Left ventricle myocardium inferior (tissue), 1 donor: ENCODE measurements at regions not wholly inside any gene's neighbourhood (a gene's known extent, or its start where the extent isn't known, plus 50 kb on each side); places are given as distances from the start of the nearest gene placed in this dataset.

Experiments used
- DNase-seq: peaks from one replicate; pipeline ENCODE4 v3.0.0-alpha.2; 2020
- H3K27ac ChIP-seq: fragments of 200-600 bp; replicated peaks from 2 replicates; pipeline ENCODE4 v1.8.0; 2021
- H3K27me3 ChIP-seq: fragments of 200-600 bp; 2 replicates; pipeline ENCODE4 v1.8.0; 2021; ENCODE audit warnings: low read depth
- H3K36me3 ChIP-seq: fragments of 200-600 bp; 2 replicates; pipeline ENCODE4 v1.8.0; 2021
- H3K4me1 ChIP-seq: fragments of 200-600 bp; 2 replicates; pipeline ENCODE4 v1.8.0; 2021
- H3K4me3 ChIP-seq: fragments of 200-600 bp; 2 replicates; pipeline ENCODE4 v1.8.0; 2021; ENCODE audit warnings: mild to moderate bottlenecking, moderate library complexity
- H3K9me3 ChIP-seq: fragments of 200-600 bp; replicated peaks from 2 replicates; pipeline ENCODE4 v1.8.0; 2021
- CTCF ChIP-seq: fragments of 200-600 bp; IDR thresholded peaks from 2 replicates; pipeline ENCODE4 v1.8.0; 2021; ENCODE audit warnings: antibody characterized with exemption, mild to moderate bottlenecking, borderline replicate concordance
- intact Hi-C: fragments of 100-400 bp; cut with micrococcal nuclease; formaldehyde crosslinking; loops from one replicate; pipeline ENCODE4 v1.11.0; 2022
- donor health status: DM: no; HTN: yes; CAD: no; lungs with severe emphysema.

- intact Hi-C loops, result no loop called here
- Histone ChIP-seq H3K4me1 (no peaks in the 10 kb centered on the region), H3K27ac (no peak overlapping the region), H3K36me3 (no peaks in the 10 kb centered on the region), H3K9me3 (peaks cover 6% of the 10 kb centered on the region), H3K27me3 (no peaks in the 10 kb centered on the region), H3K4me3 (no peak overlapping the region)
- no peak for DNase-seq
- no peak for TF ChIP-seq CTCF
These were observed 229.7 kb downstream of the IKZF2 start for GRCh38 chr2:212921711-212922110.

DNA sequence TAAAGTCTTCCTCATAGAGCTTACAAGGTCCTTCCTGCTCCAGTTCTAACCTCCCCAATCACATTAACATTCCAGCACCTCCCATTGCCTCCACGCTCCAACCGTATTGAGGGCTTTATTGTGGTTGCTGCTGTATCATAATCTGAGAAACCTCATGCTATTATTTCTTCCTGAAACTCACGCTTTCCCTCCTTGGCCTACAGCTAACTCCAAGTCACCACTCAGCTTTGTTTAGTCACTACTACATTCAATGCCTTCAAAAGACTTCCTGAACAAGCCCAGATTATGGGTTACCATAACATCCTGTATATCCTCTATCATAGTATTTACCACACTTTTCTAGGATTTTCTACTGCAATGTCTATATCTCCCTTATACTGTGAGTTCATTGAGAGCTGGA is 230.4 kb downstream of the IKZF2 start:
- H3K4me1 ChIP-seq, result no peaks in the 10 kb centered on the region
- no peak overlapping the region for H3K27ac ChIP-seq
- H3K9me3 ChIP-seq, result peaks cover 6% of the 10 kb centered on the region
- no peaks in the 10 kb centered on the region for H3K36me3 ChIP-seq
- H3K4me3 ChIP-seq, result no peak overlapping the region
- H3K27me3 ChIP-seq, result no peaks in the 10 kb centered on the region
- TF ChIP-seq CTCF, result no peak
- no peak for DNase-seq
- intact Hi-C loops, result no loop called here

- H3K9me3 ChIP-seq, result no peaks in the 10 kb centered on the region
- H3K36me3 ChIP-seq, result no peaks in the 10 kb centered on the region
- H3K4me1 ChIP-seq, result no peaks in the 10 kb centered on the region
- H3K27ac ChIP-seq, result no peak overlapping the region
- no peak for TF ChIP-seq CTCF
- intact Hi-C loops, result no loop called here
- no peak overlapping the region for H3K4me3 ChIP-seq
- DNase-seq, result no peak
- no peaks in the 10 kb centered on the region for H3K27me3 ChIP-seq
These were observed 232.2 kb downstream of the IKZF2 start for GRCh38 chr2:212919238-212919637.

- Histone ChIP-seq H3K27me3 (no peaks in the 10 kb centered on the region), H3K36me3 (no peaks in the 10 kb centered on the region), H3K4me1 (no peaks in the 10 kb centered on the region), H3K27ac (no peak overlapping the region), H3K9me3 (no peaks in the 10 kb centered on the region), H3K4me3 (no peak overlapping the region)
- no peak for TF ChIP-seq CTCF
- intact Hi-C loops, result no loop called here
- DNase-seq, result no peak
These were observed 233.1 kb downstream of the IKZF2 start for GRCh38 chr2:212918336-212918735.

- Histone ChIP-seq H3K9me3 (no peaks in the 10 kb centered on the region), H3K36me3 (no peaks in the 10 kb centered on the region), H3K4me3 (no peak overlapping the region), H3K27me3 (no peaks in the 10 kb centered on the region), H3K27ac (no peak overlapping the region), H3K4me1 (no peaks in the 10 kb centered on the region)
- intact Hi-C loops, result no loop called here
- no peak for DNase-seq
- no peak for TF ChIP-seq CTCF
These were observed 236.2 kb downstream of the IKZF2 start for GRCh38 chr2:212915121-212915782.
